MM.1S (cell line): ENCODE measurements at regions not wholly inside any gene's neighbourhood (a gene's known extent, or its start where the extent isn't known, plus 50 kb on each side); places are given as distances from the start of the nearest gene placed in this dataset.

ENCODE experiments used
- DNase-seq: peaks from one replicate; pipeline ENCODE4 v3.0.0-alpha.2; 2015
- H2AFZ ChIP-seq: fragments of 300-600 bp; sonication (generic); 2 replicates; pipeline ENCODE4 v1.6.0; 2016; ENCODE audit warnings: antibody characterized with exemption, low read length
- H3F3A ChIP-seq: fragments of 300-600 bp; sonication (generic); 2 replicates; pipeline ENCODE4 v1.6.1; 2016; ENCODE audit warnings: mild to moderate bottlenecking, antibody characterized with exemption, low read length, moderate library complexity, mixed read lengths; ENCODE audit not compliant: insufficient read depth
- H3K27ac ChIP-seq: fragments of 300-600 bp; sonication (generic); 2 replicates; pipeline ENCODE4 v1.5.1; 2016; ENCODE audit warnings: mild to moderate bottlenecking, low read length
- H3K27me3 ChIP-seq: fragments of 300-600 bp; sonication (generic); replicated peaks from 2 replicates; pipeline ENCODE4 v1.6.0; 2016; ENCODE audit warnings: low read length; ENCODE audit not compliant: insufficient read depth
- H3K36me3 ChIP-seq: fragments of 300-600 bp; sonication (generic); replicated peaks from 2 replicates; pipeline ENCODE4 v1.6.1; 2016; ENCODE audit warnings: mild to moderate bottlenecking, low read length, mixed read lengths; ENCODE audit not compliant: insufficient read depth
- H3K4me1 ChIP-seq: fragments of 300-600 bp; sonication (generic); 2 replicates; pipeline ENCODE4 v1.6.1; 2016; ENCODE audit warnings: low read length, mixed read lengths
- H3K4me2 ChIP-seq: fragments of 300-600 bp; sonication (generic); 2 replicates; pipeline ENCODE4 v1.6.0; 2016; ENCODE audit warnings: low read depth, low read length
- H3K4me3 ChIP-seq: fragments of 300-600 bp; sonication (generic); 2 replicates; pipeline ENCODE4 v1.5.1; 2016; ENCODE audit warnings: low read length, mixed read lengths
- H3K79me2 ChIP-seq: fragments of 300-600 bp; sonication (generic); 2 replicates; pipeline ENCODE4 v1.6.1; 2016; ENCODE audit warnings: mixed run types, low read length, mixed read lengths
- H3K9ac ChIP-seq: fragments of 300-600 bp; sonication (generic); 2 replicates; pipeline ENCODE4 v1.6.1; 2016; ENCODE audit warnings: low read length, mixed read lengths
- H3K9me2 ChIP-seq: fragments of 300-600 bp; sonication (generic); replicated peaks from 2 replicates; pipeline ENCODE4 v1.6.1; 2016; ENCODE audit warnings: mild to moderate bottlenecking, low read length, mixed read lengths; ENCODE audit not compliant: insufficient read depth
- H3K9me3 ChIP-seq: fragments of 300-600 bp; sonication (generic); replicated peaks from 2 replicates; pipeline ENCODE4 v1.6.1; 2016; ENCODE audit warnings: mild to moderate bottlenecking, low read length, mixed read lengths; ENCODE audit not compliant: insufficient read depth
- H4K20me1 ChIP-seq: fragments of 300-600 bp; sonication (generic); 2 replicates; pipeline ENCODE4 v1.6.1; 2016; ENCODE audit warnings: mild to moderate bottlenecking, low read length, moderate library complexity, mixed read lengths; ENCODE audit not compliant: insufficient read depth
- CTCF ChIP-seq: fragments of 300-600 bp; sonication (generic); IDR thresholded peaks from 2 replicates; pipeline ENCODE4 v1.5.1; 2016; ENCODE audit warnings: antibody characterized with exemption, low read length, mixed read lengths
- EZH2 ChIP-seq: fragments of 300-600 bp; sonication (generic); optimal IDR thresholded peaks from 2 replicates; pipeline ENCODE3; 2017; ENCODE audit warnings: low read depth, mild to moderate bottlenecking, antibody characterized with exemption, low read length, mixed read lengths
- EZH2phosphoT487 ChIP-seq: fragments of 300-600 bp; sonication (generic); IDR thresholded peaks from 2 replicates; pipeline ENCODE4 v1.6.1; 2018; ENCODE audit warnings: antibody characterized with exemption, low read length

GRCh38 chr17:69728816-69729215 is 314.3 kb downstream of the MAP2K6 start:
- no peaks in the 10 kb centered on the region for H3K79me2 ChIP-seq
- H3K27ac ChIP-seq, result no peak overlapping the region
- no peaks in the 10 kb centered on the region for H3K4me1 ChIP-seq
- H3K9ac ChIP-seq, result no peak overlapping the region
- no peaks in the 10 kb centered on the region for H3K27me3 ChIP-seq
- no peak for DNase-seq
- TF ChIP-seq EZH2 (no peak), EZH2phosphoT487 (no peak), CTCF (no peak)
- H3K36me3 ChIP-seq, result no peaks in the 10 kb centered on the region
- no peaks in the 10 kb centered on the region for H3K9me3 ChIP-seq
- H3K4me3 ChIP-seq, result no peak overlapping the region
- no peak overlapping the region for H3K4me2 ChIP-seq
- no peaks in the 10 kb centered on the region for H3K9me2 ChIP-seq
- no peak overlapping the region for H2AFZ ChIP-seq
- H4K20me1 ChIP-seq, result no peaks in the 10 kb centered on the region
- H3F3A ChIP-seq, result no peaks in the 10 kb centered on the region

- no peaks in the 10 kb centered on the region for H3K79me2 ChIP-seq
- H3K4me1 ChIP-seq, result no peaks in the 10 kb centered on the region
- H3K4me2 ChIP-seq, result no peak overlapping the region
- no peaks in the 10 kb centered on the region for H3K27me3 ChIP-seq
- no peak overlapping the region for H3K27ac ChIP-seq
- no peaks in the 10 kb centered on the region for H3K36me3 ChIP-seq
- no peak overlapping the region for H2AFZ ChIP-seq
- no peak for DNase-seq
- H3K4me3 ChIP-seq, result no peak overlapping the region
- no peak overlapping the region for H3K9ac ChIP-seq
- H3K9me3 ChIP-seq, result no peaks in the 10 kb centered on the region
- no peak for TF ChIP-seq EZH2phosphoT487
- TF ChIP-seq EZH2, result no peak
- TF ChIP-seq CTCF, result no peak
- no peaks in the 10 kb centered on the region for H3K9me2 ChIP-seq
- H3F3A ChIP-seq, result no peaks in the 10 kb centered on the region
- no peaks in the 10 kb centered on the region for H4K20me1 ChIP-seq
These were observed 315.4 kb downstream of the MAP2K6 start for GRCh38 chr17:69729944-69730343.

- no peaks in the 10 kb centered on the region for H3K9me3 ChIP-seq
- no peaks in the 10 kb centered on the region for H3K27me3 ChIP-seq
- no peaks in the 10 kb centered on the region for H3K4me1 ChIP-seq
- TF ChIP-seq EZH2 (no peak), CTCF (no peak), EZH2phosphoT487 (no peak)
- no peaks in the 10 kb centered on the region for H3K36me3 ChIP-seq
- H3K27ac ChIP-seq, result no peak overlapping the region
- no peaks in the 10 kb centered on the region for H3K79me2 ChIP-seq
- no peaks in the 10 kb centered on the region for H4K20me1 ChIP-seq
- H2AFZ ChIP-seq, result no peak overlapping the region
- H3K4me3 ChIP-seq, result no peak overlapping the region
- DNase-seq, result no peak
- H3K4me2 ChIP-seq, result no peak overlapping the region
- H3K9ac ChIP-seq, result no peak overlapping the region
- no peaks in the 10 kb centered on the region for H3K9me2 ChIP-seq
- H3F3A ChIP-seq, result no peaks in the 10 kb centered on the region
These were observed 317.9 kb downstream of the MAP2K6 start for GRCh38 chr17:69732272-69732918.
